ENCODE measurements at regions not wholly inside any gene's neighbourhood (a gene's known extent, or its start where the extent isn't known, plus 50 kb on each side); places are given as distances from the start of the nearest gene placed in this dataset.

DNA sequence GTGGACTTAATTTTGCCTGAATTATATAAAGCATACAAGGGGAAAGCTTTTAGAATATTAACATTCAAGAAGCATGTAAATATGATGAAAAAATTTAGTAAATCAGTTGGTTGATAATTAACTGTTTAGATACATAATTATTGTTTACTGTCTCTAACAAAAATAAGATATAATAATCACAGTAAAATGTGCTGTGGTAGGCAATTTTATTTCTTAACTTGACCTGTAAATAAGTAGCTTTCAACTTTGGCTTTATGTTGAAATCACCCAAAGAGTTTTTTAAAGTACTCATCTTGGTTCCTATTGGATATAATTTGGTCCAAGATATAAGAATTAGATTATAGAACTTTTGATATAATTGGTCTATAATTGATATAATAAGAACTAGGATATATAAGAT, 1374.5 kb downstream of the NSUN3 start:
- TF ChIP-seq SUZ12 (IDR thresholded peaks at IDR 0.05; ENCODE audit: extremely low read depth, insufficient read depth, insufficient read length) (no peak), ZNF274 (IDR thresholded peaks at IDR 0.05; ENCODE audit: low read depth, low read length) (no peak), YY1 (IDR thresholded peaks at IDR 0.05; ENCODE audit: insufficient read depth, insufficient read length) (no peak)
